Suprapubic skin (tissue), 3 donors: ENCODE measurements at regions not wholly inside any gene's neighbourhood (a gene's known extent, or its start where the extent isn't known, plus 50 kb on each side); places are given as distances from the start of the nearest gene placed in this dataset.

ENCODE experiments used
- EP300 ChIP-seq: sonication (generic); formaldehyde crosslinking; IDR thresholded peaks from one replicate; pipeline ENCODE4 v1.6.1; 2017; ENCODE audit warnings: antibody characterized with exemption
- POLR2A ChIP-seq, 2 donors: fragments of 450-650 bp; IDR thresholded peaks; one replicate each; pipeline ENCODE4 v1.6.1; 2017; ENCODE audit warnings: antibody characterized with exemption in 2 of 2, mild to moderate bottlenecking in 2 of 2, moderate library complexity in 2 of 2
- TF ChIP-seq, protein P1 (sequence below), 2 donors: fragments of 200-600 bp in 1 of 2; fragments of 450-650 bp in 1 of 2; sonication (generic) in 1 of 2; IDR thresholded peaks; one replicate each; pipeline ENCODE4 v1.5.1; 2016 to 2019; ENCODE audit warnings: antibody characterized with exemption in 2 of 2, mild to moderate bottlenecking in 1 of 2, moderate library complexity in 1 of 2

DNA sequence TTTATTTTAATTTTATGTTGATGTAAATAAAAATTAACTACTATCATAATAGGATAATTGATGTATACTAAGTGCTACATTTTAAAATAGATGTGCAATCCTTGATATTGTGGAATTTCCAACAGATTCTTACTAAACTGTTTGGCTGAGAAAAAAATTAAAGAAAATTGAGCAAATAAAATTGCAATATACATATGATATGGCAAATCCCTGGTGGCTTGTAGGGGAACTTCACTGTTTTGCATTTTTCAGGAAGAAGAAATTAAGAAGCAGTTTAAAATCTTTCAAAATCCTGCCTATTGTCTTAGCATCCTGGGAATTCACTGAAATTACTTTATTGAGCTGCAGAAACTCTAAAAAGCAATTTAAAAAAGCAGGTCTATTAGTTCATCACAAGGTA, 191.4 kb upstream of the ADGRB3 start:
- TF ChIP-seq POLR2A (IDR thresholded peaks at IDR 0.05) (no peak), EP300 (no peak)
- TF ChIP-seq, protein P1, sequence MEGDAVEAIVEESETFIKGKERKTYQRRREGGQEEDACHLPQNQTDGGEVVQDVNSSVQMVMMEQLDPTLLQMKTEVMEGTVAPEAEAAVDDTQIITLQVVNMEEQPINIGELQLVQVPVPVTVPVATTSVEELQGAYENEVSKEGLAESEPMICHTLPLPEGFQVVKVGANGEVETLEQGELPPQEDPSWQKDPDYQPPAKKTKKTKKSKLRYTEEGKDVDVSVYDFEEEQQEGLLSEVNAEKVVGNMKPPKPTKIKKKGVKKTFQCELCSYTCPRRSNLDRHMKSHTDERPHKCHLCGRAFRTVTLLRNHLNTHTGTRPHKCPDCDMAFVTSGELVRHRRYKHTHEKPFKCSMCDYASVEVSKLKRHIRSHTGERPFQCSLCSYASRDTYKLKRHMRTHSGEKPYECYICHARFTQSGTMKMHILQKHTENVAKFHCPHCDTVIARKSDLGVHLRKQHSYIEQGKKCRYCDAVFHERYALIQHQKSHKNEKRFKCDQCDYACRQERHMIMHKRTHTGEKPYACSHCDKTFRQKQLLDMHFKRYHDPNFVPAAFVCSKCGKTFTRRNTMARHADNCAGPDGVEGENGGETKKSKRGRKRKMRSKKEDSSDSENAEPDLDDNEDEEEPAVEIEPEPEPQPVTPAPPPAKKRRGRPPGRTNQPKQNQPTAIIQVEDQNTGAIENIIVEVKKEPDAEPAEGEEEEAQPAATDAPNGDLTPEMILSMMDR (IDR thresholded peaks at IDR 0.05) = no peak
